OCI-LY3 (cell line): ENCODE measurements at regions not wholly inside any gene's neighbourhood (a gene's known extent, or its start where the extent isn't known, plus 50 kb on each side); places are given as distances from the start of the nearest gene placed in this dataset.
A peak's percentile ranks its signal among the peaks of the same experiment; 100 is the strongest.

Source experiments
- H2AFZ ChIP-seq: fragments of 200-600, 300-600 bp; shearing (Covaris generic); 2 replicates; pipeline ENCODE4 v1.6.0; 2014; ENCODE audit warnings: antibody characterized with exemption, low read depth, low read length
- H3K27ac ChIP-seq: fragments of 200-600, 300-600 bp; sonication (generic); 2 replicates; pipeline ENCODE4 v1.5.1; 2014; ENCODE audit warnings: mild to moderate bottlenecking, low read length, moderate library complexity, mixed read lengths
- H3K27me3 ChIP-seq: fragments of 200-600, 300-600 bp; sonication (generic); 2 replicates; pipeline ENCODE4 v1.6.1; 2014; ENCODE audit warnings: low read depth, low read length, mixed read lengths
- H3K36me3 ChIP-seq: fragments of 200-600, 300-600 bp; sonication (generic); replicated peaks from 2 replicates; pipeline ENCODE3; 2014; ENCODE audit warnings: low read depth, low read length, mixed read lengths
- H3K4me1 ChIP-seq: fragments of 300-600, 200-600 bp; sonication (generic); 2 replicates; pipeline ENCODE4 v1.6.1; 2014; ENCODE audit warnings: low read length, mixed read lengths
- H3K4me2 ChIP-seq: fragments of 200-600, 300-600 bp; sonication (generic); 2 replicates; pipeline ENCODE4 v1.6.1; 2014; ENCODE audit warnings: low read length, mixed read lengths
- H3K4me3 ChIP-seq: fragments of 300-600, 200-600 bp; sonication (generic); 2 replicates; pipeline ENCODE4 v1.5.1; 2014; ENCODE audit warnings: antibody characterized with exemption, mild to moderate bottlenecking, low read length, moderate library complexity
- H3K79me2 ChIP-seq: fragments of 300-600, 200-600 bp; shearing (Covaris generic); 2 replicates; pipeline ENCODE4 v1.6.1; 2014; ENCODE audit warnings: mild to moderate bottlenecking, low read length, mixed read lengths
- H3K9ac ChIP-seq: fragments of 300-600, 200-600 bp; shearing (Covaris generic); 2 replicates; pipeline ENCODE4 v1.6.0; 2014; ENCODE audit warnings: mild to moderate bottlenecking, low read length, moderate library complexity
- H3K9me3 ChIP-seq: fragments of 200-600, 300-600 bp; shearing (Covaris generic); 2 replicates; pipeline ENCODE4 v1.6.1; 2014; ENCODE audit warnings: low read length, mixed read lengths; ENCODE audit not compliant: insufficient read depth
- H4K20me1 ChIP-seq: fragments of 200-600, 300-600 bp; sonication (generic); 2 replicates; pipeline ENCODE4 v1.6.1; 2016; ENCODE audit warnings: low read length, mixed read lengths; ENCODE audit not compliant: insufficient read depth
- CTCF ChIP-seq: fragments of 200-600, 300-600 bp; sonication (generic); IDR thresholded peaks from 2 replicates; pipeline ENCODE4 v1.5.1; 2014; ENCODE audit warnings: antibody characterized with exemption, low read length, low read depth
- EZH2phosphoT487 ChIP-seq: fragments of 200-600 bp; shearing (Covaris generic); IDR thresholded peaks from 2 replicates; pipeline ENCODE4 v1.6.1; 2018; ENCODE audit warnings: antibody characterized with exemption, mixed run types, low read depth

- Histone ChIP-seq H3K4me3 (no peak overlapping the region), H3K4me2 (no peak overlapping the region), H3K79me2 (no peaks in the 10 kb centered on the region), H4K20me1 (no peaks in the 10 kb centered on the region), H3K9ac (no peak overlapping the region), H3K27ac (no peak overlapping the region), H3K9me3 (no peaks in the 10 kb centered on the region), H2AFZ (no peak overlapping the region), H3K4me1 (no peaks in the 10 kb centered on the region), H3K27me3 (no peaks in the 10 kb centered on the region), H3K36me3 (no peaks in the 10 kb centered on the region)
- TF ChIP-seq CTCF (no peak), EZH2phosphoT487 (no peak)
These were observed 121.2 kb upstream of the ANKRD1 start for GRCh38 chr10:91042069-91042468.

GRCh38 chr10:91043173-91043910 is 122.5 kb upstream of the ANKRD1 start:
- no peaks in the 10 kb centered on the region for H3K27me3 ChIP-seq
- H3K4me1 ChIP-seq: peaks cover 2% of the 10 kb centered on the region
- H2AFZ ChIP-seq: no peak overlapping the region
- no peaks in the 10 kb centered on the region for H3K9me3 ChIP-seq
- no peak overlapping the region for H3K4me2 ChIP-seq
- no peaks in the 10 kb centered on the region for H3K36me3 ChIP-seq
- TF ChIP-seq EZH2phosphoT487: no peak
- TF ChIP-seq CTCF: peak; percentile 40
- H3K4me3 ChIP-seq: no peak overlapping the region
- no peaks in the 10 kb centered on the region for H4K20me1 ChIP-seq
- no peak overlapping the region for H3K27ac ChIP-seq
- H3K9ac ChIP-seq: no peak overlapping the region
- H3K79me2 ChIP-seq: no peaks in the 10 kb centered on the region

GRCh38 chr10:91046869-91047268 is 126.0 kb upstream of the ANKRD1 start:
- no peak overlapping the region for H3K4me2 ChIP-seq
- H3K27ac ChIP-seq: no peak overlapping the region
- no peak overlapping the region for H3K4me3 ChIP-seq
- no peaks in the 10 kb centered on the region for H3K36me3 ChIP-seq
- TF ChIP-seq EZH2phosphoT487 (no peak), CTCF (no peak)
- H3K9ac ChIP-seq: no peak overlapping the region
- H3K9me3 ChIP-seq: no peaks in the 10 kb centered on the region
- H3K4me1 ChIP-seq: peaks cover 13% of the 10 kb centered on the region
- no peaks in the 10 kb centered on the region for H3K27me3 ChIP-seq
- H4K20me1 ChIP-seq: no peaks in the 10 kb centered on the region
- H2AFZ ChIP-seq: no peak overlapping the region
- H3K79me2 ChIP-seq: no peaks in the 10 kb centered on the region

GRCh38 chr10:91048380-91048779 is 127.5 kb upstream of the ANKRD1 start:
- Histone ChIP-seq H3K9me3 (no peaks in the 10 kb centered on the region), H3K9ac (no peak overlapping the region), H3K36me3 (no peaks in the 10 kb centered on the region), H3K4me1 (peaks cover 13% of the 10 kb centered on the region), H4K20me1 (no peaks in the 10 kb centered on the region), H3K79me2 (no peaks in the 10 kb centered on the region), H3K27me3 (no peaks in the 10 kb centered on the region), H2AFZ (peak overlapping the region; percentile 45; the same call in 1 of the 2 replicates), H3K27ac (no peak overlapping the region), H3K4me3 (no peak overlapping the region), H3K4me2 (peak overlapping the region; percentile 3; the same call in 1 of the 2 replicates)
- no peak for TF ChIP-seq EZH2phosphoT487
